Activated naive CD8-positive, alpha-beta T cell treated with anti-CD3 and anti-CD28 coated beads for 36 hours (primary cell): ENCODE measurements at regions not wholly inside any gene's neighbourhood (a gene's known extent, or its start where the extent isn't known, plus 50 kb on each side); places are given as distances from the start of the nearest gene placed in this dataset.

Experiments
- DNase-seq: peaks from one replicate; pipeline ENCODE4 v3.0.0; 2021
- H3K27ac Mint-ChIP-seq: one replicate; pipeline ENCODE4 v1.8.0; 2022; ENCODE audit warnings: mild to moderate bottlenecking, moderate library complexity, mixed read lengths
- H3K27me3 Mint-ChIP-seq: one replicate; pipeline ENCODE4 v1.8.0; 2022; ENCODE audit warnings: mild to moderate bottlenecking, mixed read lengths
- H3K36me3 Mint-ChIP-seq: one replicate; pipeline ENCODE4 v1.8.0; 2021; ENCODE audit warnings: mild to moderate bottlenecking, mixed read lengths
- H3K4me1 Mint-ChIP-seq: one replicate; pipeline ENCODE4 v1.8.0; 2021; ENCODE audit warnings: mixed read lengths
- H3K4me3 Mint-ChIP-seq: one replicate; pipeline ENCODE4 v1.8.0; 2022; ENCODE audit warnings: mild to moderate bottlenecking, moderate library complexity, mixed read lengths
- H3K9me3 Mint-ChIP-seq: one replicate; pipeline ENCODE4 v1.8.0; 2022; ENCODE audit warnings: mixed read lengths

GRCh38 chr14:84217066-84217465 lies 1312.9 kb upstream of the FLRT2 start:
- Mint-ChIP-seq H3K36me3 (no peaks in the 10 kb centered on the region), H3K4me1 (no peaks in the 10 kb centered on the region), H3K27ac (no peak overlapping the region), H3K9me3 (peaks cover 5% of the 10 kb centered on the region), H3K27me3 (no peaks in the 10 kb centered on the region), H3K4me3 (no peak overlapping the region)
- no peak for DNase-seq

- Mint-ChIP-seq H3K36me3 (no peaks in the 10 kb centered on the region), H3K9me3 (peaks cover 7% of the 10 kb centered on the region), H3K27ac (no peak overlapping the region), H3K4me1 (no peaks in the 10 kb centered on the region), H3K4me3 (no peak overlapping the region), H3K27me3 (no peaks in the 10 kb centered on the region)
- DNase-seq: no peak
Observed at GRCh38 chr14:84225268-84225667, 1304.7 kb upstream of the FLRT2 start.

- Mint-ChIP-seq H3K4me3 (no peak overlapping the region), H3K27ac (no peak overlapping the region), H3K27me3 (no peaks in the 10 kb centered on the region), H3K4me1 (no peaks in the 10 kb centered on the region), H3K9me3 (peaks cover 12% of the 10 kb centered on the region), H3K36me3 (no peaks in the 10 kb centered on the region)
- no peak for DNase-seq
Observed at GRCh38 chr14:84228702-84229101, 1301.2 kb upstream of the FLRT2 start.

- H3K9me3 Mint-ChIP-seq: peaks cover 10% of the 10 kb centered on the region
- no peaks in the 10 kb centered on the region for H3K4me1 Mint-ChIP-seq
- no peak overlapping the region for H3K4me3 Mint-ChIP-seq
- no peak for DNase-seq
- no peak overlapping the region for H3K27ac Mint-ChIP-seq
- no peaks in the 10 kb centered on the region for H3K27me3 Mint-ChIP-seq
- H3K36me3 Mint-ChIP-seq: no peaks in the 10 kb centered on the region
Observed at GRCh38 chr14:84234281-84234680, 1295.7 kb upstream of the FLRT2 start.

GRCh38 chr14:84236290-84236689 lies 1293.7 kb upstream of the FLRT2 start:
- Mint-ChIP-seq H3K27me3 (no peaks in the 10 kb centered on the region), H3K4me3 (no peak overlapping the region), H3K27ac (no peak overlapping the region), H3K36me3 (no peaks in the 10 kb centered on the region), H3K9me3 (peaks cover 5% of the 10 kb centered on the region), H3K4me1 (no peaks in the 10 kb centered on the region)
- no peak for DNase-seq

DNA sequence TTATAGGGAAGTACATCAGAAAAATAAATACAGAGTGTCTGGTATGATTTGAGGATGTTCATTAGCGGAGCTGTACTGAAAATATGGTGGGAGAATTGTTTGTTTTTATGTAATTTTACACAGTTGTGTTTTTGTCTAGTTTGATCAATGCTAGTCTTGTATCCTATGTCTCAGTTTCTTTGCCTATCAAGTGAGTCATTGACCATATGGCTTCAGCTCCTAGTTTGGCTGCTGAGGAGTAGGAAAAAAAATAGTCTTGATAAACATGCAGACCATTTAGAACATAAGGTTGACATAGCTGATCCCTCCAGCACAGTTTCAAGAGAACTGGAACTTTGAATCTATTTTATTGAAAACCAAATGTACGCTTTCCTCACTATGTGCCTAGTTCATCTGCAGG lies 1292.1 kb upstream of the FLRT2 start:
- Mint-ChIP-seq H3K4me3 (no peak overlapping the region), H3K27me3 (no peaks in the 10 kb centered on the region), H3K36me3 (no peaks in the 10 kb centered on the region), H3K9me3 (peaks cover 11% of the 10 kb centered on the region), H3K4me1 (no peaks in the 10 kb centered on the region), H3K27ac (no peak overlapping the region)
- DNase-seq: no peak

GRCh38 chr14:84247693-84248092 lies 1282.3 kb upstream of the FLRT2 start:
- Mint-ChIP-seq H3K36me3 (no peaks in the 10 kb centered on the region), H3K27me3 (no peaks in the 10 kb centered on the region), H3K4me1 (no peaks in the 10 kb centered on the region), H3K4me3 (no peak overlapping the region), H3K27ac (no peak overlapping the region), H3K9me3 (peaks cover 9% of the 10 kb centered on the region)
- no peak for DNase-seq

DNA sequence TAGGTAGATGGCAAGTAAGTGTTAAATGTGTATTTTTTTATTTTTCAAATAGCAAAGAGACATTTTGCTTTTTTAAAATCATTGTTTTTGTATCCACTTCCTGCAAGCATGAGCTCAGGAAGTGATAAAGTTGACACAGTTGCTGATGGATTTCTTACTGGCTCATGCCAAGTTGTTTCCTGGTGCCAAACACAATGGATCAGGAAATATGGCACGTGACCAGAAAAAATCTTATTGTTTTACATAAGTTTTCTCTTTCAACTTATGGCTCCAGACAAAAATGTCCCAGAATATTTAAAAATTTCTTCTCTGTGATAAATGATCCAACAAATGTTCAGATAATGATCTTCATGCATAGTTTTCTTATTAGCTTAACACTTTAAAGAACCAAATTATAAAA lies 1279.1 kb upstream of the FLRT2 start:
- peaks cover 5% of the 10 kb centered on the region for H3K9me3 Mint-ChIP-seq
- no peaks in the 10 kb centered on the region for H3K27me3 Mint-ChIP-seq
- no peak overlapping the region for H3K4me3 Mint-ChIP-seq
- no peak overlapping the region for H3K27ac Mint-ChIP-seq
- H3K36me3 Mint-ChIP-seq: no peaks in the 10 kb centered on the region
- no peaks in the 10 kb centered on the region for H3K4me1 Mint-ChIP-seq
- DNase-seq: no peak

DNA sequence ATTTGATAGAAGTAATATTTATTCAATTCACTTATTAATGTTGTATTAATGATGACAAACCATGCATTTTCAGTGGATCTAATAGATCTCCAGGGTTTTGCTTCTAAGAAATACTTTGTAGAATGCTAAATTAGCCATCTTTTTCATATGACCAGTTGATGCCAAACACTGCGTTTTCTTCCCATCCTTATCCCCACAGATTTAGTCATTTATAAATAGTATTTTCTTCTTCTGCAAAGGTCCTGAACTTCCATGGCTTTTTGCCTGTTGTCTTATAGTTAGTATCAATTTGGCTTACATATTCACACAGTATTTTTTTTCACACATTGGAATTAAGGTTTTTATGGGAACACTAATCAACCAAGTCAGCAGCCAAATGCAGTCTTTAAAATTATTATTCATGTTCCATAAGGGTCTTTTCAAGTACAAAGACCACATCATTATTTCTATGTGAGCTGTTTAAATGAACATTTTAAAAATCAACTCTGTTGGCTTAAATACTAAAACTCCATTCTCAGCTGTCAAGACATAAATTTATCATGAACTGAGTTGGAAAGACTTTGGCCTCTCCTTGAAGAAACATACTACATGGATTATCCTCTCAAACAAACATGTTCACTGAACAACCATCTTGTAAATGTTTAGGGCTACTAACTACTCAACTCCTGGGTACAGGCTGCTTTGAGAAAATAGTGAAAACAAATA lies 1278.4 kb upstream of the FLRT2 start:
- Mint-ChIP-seq H3K4me1 (no peaks in the 10 kb centered on the region), H3K27me3 (no peaks in the 10 kb centered on the region), H3K27ac (no peak overlapping the region), H3K36me3 (no peaks in the 10 kb centered on the region), H3K9me3 (peaks cover 5% of the 10 kb centered on the region), H3K4me3 (no peak overlapping the region)
- DNase-seq: no peak

DNA sequence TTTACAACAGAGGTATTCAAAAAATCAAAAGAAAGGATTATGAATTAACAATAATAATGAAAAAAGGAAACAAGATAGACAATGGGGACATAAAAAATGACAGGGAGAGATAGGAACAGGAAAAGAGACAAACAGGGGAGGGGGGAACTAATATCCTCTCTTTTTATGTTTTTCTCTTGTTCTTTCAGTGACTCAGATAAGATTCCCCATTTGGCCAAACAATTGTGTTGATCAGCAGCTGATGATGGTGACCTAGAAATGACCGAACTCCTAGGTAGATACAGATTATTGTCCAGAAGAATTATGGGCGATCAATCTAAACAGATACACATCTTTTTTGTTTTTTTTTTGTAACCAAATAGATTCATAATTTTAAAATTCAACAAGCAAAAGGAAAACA lies 1277.2 kb upstream of the FLRT2 start:
- H3K27ac Mint-ChIP-seq: no peak overlapping the region
- H3K27me3 Mint-ChIP-seq: no peaks in the 10 kb centered on the region
- peaks cover 6% of the 10 kb centered on the region for H3K9me3 Mint-ChIP-seq
- no peaks in the 10 kb centered on the region for H3K36me3 Mint-ChIP-seq
- no peak for DNase-seq
- no peak overlapping the region for H3K4me3 Mint-ChIP-seq
- H3K4me1 Mint-ChIP-seq: no peaks in the 10 kb centered on the region

GRCh38 chr14:84253326-84253725 lies 1276.6 kb upstream of the FLRT2 start:
- Mint-ChIP-seq H3K27ac (no peak overlapping the region), H3K4me3 (no peak overlapping the region), H3K4me1 (no peaks in the 10 kb centered on the region), H3K36me3 (no peaks in the 10 kb centered on the region), H3K9me3 (peaks cover 9% of the 10 kb centered on the region), H3K27me3 (no peaks in the 10 kb centered on the region)
- DNase-seq: no peak

- Mint-ChIP-seq H3K9me3 (peaks cover 11% of the 10 kb centered on the region), H3K4me1 (no peaks in the 10 kb centered on the region), H3K36me3 (no peaks in the 10 kb centered on the region), H3K27ac (no peak overlapping the region), H3K4me3 (no peak overlapping the region), H3K27me3 (no peaks in the 10 kb centered on the region)
- no peak for DNase-seq
Observed at GRCh38 chr14:84254290-84254689, 1275.7 kb upstream of the FLRT2 start.

DNA sequence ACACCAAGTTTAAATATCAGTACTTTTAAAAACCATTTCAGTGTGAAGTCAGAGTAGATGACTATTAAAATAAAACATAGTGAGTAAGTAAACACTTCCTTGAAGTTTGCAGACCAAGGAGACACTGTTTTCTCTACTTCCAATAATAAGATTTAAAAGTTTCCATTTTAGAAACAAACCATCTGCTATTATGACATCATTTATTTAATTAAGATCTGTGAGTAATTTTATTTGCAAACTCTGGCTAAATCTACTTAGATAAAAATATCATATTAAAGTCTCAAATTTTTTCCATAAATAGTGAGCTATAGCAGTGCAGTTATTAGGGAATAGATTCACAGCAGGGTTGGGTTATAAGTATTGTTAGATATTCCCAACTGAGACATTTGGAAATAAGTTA lies 1267.0 kb upstream of the FLRT2 start:
- no peak overlapping the region for H3K27ac Mint-ChIP-seq
- H3K36me3 Mint-ChIP-seq: no peaks in the 10 kb centered on the region

DNA sequence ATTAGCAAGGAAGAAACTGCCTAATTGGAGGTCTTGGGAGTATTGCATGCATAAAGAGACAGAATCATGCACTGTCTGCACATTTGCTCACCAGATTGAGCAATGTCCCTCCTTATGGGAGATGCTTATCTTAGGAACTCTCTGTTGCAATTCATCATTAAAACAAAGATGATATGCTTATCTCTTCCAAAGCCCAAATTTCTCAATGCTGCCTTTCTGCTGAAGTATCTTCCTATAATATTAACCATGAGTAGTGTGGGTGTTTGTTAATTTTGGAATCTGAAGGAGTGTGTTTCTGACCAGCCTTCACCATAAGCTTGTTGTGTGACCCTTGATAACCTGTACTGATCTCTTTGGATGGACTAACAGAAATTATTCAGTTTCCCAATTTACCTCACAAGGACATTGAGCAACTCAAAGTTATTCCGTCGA lies 1257.6 kb upstream of the FLRT2 start:
- H3K9me3 Mint-ChIP-seq: peaks cover 8% of the 10 kb centered on the region
- H3K27ac Mint-ChIP-seq: no peak overlapping the region
- H3K36me3 Mint-ChIP-seq: no peaks in the 10 kb centered on the region
- H3K4me3 Mint-ChIP-seq: no peak overlapping the region
- no peak for DNase-seq
- no peaks in the 10 kb centered on the region for H3K4me1 Mint-ChIP-seq
- H3K27me3 Mint-ChIP-seq: no peaks in the 10 kb centered on the region

More for the DNA sequence above, 1267.0 kb upstream of the FLRT2 start:
- no peak for DNase-seq
- Mint-ChIP-seq H3K4me1 (no peaks in the 10 kb centered on the region), H3K4me3 (no peak overlapping the region), H3K9me3 (peaks cover 22% of the 10 kb centered on the region), H3K27me3 (no peaks in the 10 kb centered on the region)

DNA sequence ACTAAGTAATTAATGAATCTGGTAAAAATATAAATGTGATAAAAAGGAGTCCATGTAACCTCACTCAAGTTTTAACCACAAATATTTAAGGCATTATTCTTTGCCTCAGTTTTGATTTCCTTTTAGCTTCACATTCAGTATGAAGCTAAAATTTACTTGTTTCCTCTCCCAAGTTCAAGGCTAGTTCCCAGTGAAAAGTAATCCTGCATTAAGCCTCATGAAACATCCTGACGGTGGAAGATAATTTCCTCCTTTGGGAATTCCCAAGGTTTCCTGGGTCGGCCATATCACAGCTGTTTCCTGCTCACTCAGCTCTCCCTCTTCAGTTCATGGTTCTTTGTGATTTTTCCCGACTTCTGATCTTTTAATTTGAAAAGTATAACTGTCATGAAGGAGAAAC lies 1256.8 kb upstream of the FLRT2 start:
- no peak overlapping the region for H3K4me3 Mint-ChIP-seq
- peaks cover 8% of the 10 kb centered on the region for H3K9me3 Mint-ChIP-seq
- DNase-seq: no peak
- no peaks in the 10 kb centered on the region for H3K4me1 Mint-ChIP-seq
- no peaks in the 10 kb centered on the region for H3K36me3 Mint-ChIP-seq
- no peak overlapping the region for H3K27ac Mint-ChIP-seq
- no peaks in the 10 kb centered on the region for H3K27me3 Mint-ChIP-seq

GRCh38 chr14:84282618-84283017 lies 1247.3 kb upstream of the FLRT2 start:
- H3K4me1 Mint-ChIP-seq: no peaks in the 10 kb centered on the region
- peaks cover 2% of the 10 kb centered on the region for H3K9me3 Mint-ChIP-seq
- no peak for DNase-seq
- H3K4me3 Mint-ChIP-seq: no peak overlapping the region
- no peaks in the 10 kb centered on the region for H3K36me3 Mint-ChIP-seq
- H3K27ac Mint-ChIP-seq: no peak overlapping the region
- H3K27me3 Mint-ChIP-seq: no peaks in the 10 kb centered on the region
